NCI-H2029 (cell line): ENCODE measurements at regions not wholly inside any gene's neighbourhood (a gene's known extent, or its start where the extent isn't known, plus 50 kb on each side); places are given as distances from the start of the nearest gene placed in this dataset.
"Not testable (repeated sequence)": the region's sequence is repeated elsewhere in the genome, so short reads cannot be mapped to it uniquely, and the experiment has no call there.

Experiments used
- DNase-seq: peaks from one replicate; lab custom pipeline; 2025; lab: John Stamatoyannopoulos, UW

DNA sequence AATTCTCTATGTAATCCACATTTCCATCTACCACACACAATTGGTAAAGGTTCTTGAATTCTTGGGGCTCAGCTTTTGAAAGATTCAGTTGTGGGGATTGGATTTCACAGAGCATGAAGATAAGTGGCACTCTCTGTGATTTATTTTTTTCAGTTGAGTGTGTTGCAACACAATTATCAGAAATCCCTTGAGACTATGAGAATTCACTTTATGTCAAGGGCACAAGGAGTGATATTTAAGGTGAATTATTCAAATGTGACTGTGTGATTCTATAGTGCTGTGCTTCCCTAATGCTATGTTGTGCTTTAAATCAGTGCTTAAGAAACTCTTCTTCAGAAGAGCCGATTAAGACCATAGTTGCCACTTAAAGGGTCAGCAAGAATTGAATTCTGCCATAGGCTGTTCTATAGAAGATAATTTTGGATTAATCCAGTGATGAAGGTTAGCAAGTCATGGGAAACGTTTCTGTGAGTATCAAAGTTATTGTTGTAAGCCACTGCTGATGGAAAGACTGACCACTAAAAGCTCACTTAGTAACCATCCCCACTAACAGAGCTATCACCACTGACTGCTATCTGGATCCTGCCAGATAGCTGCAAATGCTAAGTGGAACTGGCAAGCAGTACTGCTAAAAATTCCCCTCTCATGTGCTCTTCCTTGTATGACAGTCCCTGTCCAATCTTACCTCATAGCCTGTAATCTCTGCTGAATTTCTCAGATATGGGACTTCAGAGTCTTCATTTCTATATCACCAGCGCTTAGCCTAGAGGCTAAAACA lies 134.0 kb upstream of the SEMA3D start:
- DNase-seq: no peak

DNA sequence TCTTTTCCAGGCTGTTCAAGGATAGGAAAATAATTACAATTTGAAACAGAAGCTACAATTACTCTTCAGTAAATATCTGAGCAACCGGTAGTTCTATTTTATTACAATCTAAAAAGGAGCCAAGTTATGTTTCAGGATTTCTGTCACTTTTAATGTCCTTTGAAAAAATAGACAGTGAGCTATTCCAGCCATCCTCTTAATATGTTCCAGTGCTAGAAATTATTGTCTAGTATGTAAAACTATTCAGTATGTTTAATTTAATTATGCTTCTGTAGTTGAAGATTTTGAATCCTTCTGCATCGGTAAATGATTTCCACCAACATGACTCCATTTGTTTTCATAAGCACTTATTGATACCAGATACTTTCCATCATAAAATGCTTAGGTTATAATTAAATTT lies 129.6 kb upstream of the SEMA3D start:
- no peak for DNase-seq

DNA sequence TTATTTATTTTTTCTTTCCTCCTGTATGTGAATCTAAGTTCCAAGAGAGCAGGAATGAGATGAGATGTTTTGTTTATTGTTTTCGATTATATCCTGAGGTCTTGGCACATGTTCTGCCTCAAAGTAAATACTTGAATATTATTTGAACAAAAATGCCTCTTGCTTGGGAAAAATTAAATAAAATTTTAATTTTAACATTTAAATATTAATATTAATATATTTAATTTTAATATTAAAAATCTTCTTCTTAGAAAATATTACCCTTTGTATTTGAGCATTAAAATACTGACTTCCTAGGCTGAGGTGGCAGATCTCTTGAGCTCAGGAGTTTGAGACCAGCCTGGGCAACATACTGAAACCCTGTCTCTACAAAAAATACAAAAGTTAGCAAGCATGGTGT lies 123.4 kb upstream of the SEMA3D start:
- DNase-seq: no peak

DNA sequence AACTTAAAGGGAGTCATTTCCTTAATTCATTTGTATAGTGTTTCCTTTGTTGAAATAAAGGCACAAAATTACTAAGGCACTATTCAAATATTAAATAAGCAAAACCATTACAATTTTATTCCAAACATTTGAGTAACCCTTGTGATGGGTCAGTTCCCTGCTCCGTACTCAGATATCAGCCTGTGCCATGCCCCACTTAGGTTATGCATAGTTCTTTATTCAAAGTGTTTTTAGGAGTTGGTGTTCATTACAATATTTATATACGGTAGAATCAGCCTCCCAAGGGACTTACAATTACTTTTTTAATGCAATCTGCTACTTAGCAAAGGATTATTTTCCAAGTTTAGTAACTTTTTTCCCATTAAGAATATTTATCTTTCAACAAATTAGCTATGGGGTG lies 119.3 kb upstream of the SEMA3D start:
- no peak for DNase-seq

DNA sequence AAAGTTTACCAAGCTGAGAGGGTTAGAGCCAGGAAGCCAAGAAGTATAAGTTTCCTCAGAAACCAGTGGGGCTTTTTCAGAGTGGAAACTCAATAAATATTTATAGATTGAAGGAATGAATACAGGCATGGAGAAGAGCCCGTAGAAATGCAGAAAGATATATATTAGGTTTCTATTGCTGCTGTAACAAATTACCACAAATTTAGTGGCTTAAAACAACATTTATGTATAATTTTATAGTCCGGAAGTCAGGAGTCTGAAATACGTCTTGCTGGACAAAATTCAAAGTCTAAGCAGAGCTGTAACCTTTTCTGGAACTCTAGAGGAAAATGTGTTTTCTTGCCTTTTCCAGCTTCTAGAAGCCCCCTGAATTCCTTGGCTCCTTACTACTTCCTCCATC lies 107.3 kb upstream of the SEMA3D start:
- no peak for DNase-seq

DNA sequence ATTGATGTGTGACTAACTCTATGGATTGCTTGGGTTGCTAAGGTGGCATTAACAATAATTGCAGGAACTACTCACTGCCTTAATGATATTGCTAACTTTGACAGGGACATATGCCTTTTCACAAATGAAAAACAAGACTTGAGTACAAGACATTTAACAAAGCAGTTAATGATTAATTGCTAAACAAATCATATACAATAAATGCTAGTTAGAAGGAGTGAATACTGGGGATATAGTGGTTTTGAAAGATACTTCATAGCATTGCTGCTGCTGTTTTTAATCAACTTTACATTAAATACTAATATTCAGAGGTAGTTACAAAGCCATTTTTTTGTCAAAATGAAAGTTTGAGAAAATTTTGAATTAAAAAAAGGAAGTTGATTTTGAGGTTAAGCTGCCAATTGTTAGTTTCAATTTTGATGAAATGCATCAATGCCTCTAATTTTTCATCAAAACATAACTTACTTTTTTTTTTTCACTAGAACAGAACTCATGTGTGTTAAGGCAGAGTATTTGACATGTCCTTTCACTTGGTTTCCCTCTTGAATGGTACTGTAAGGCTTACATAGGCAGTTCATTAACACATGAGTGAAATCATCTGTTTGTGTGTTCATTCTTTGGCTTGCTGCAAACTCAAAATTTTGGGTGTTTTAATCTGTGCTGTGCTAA lies 106.2 kb upstream of the SEMA3D start:
- DNase-seq: no peak

DNA sequence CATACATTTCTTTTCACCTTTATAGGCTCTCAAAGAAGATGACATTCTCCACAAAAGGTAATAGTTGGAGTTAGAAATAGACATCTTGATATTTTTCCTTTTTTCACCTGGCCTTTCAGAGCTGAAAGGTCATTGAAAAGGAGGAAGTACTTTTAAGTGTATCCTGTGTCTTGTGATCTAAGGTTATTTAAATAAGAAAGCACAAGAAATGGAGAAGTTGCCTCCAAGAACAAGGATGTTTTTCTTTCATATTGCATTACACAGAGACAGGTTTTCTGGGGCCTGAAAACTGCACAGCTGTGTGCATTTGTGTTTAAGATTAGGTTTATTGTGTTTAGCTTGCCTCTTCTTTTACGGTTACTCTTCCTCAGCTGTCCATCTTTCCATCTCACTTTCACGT lies 103.4 kb upstream of the SEMA3D start:
- DNase-seq: no peak

DNA sequence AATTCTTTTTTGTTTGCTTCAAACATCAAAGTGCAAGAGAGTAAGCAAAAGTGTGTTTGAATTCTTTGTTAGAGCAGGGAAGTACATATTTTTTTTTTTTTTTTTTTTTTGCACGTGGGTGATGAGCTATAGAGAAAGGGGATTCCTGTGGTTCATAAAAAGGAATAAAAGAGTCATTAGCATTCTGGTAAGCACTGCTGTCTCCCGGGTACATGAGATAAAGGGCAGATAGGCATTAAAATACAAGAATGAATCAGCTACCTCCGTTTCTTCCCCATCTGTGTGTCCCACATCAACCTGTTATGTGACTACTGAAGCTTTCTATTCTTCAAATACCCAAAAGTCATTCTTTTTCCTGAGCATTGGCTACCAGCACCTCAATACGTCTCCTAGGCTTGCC lies 102.4 kb upstream of the SEMA3D start:
- DNase-seq: no peak

DNA sequence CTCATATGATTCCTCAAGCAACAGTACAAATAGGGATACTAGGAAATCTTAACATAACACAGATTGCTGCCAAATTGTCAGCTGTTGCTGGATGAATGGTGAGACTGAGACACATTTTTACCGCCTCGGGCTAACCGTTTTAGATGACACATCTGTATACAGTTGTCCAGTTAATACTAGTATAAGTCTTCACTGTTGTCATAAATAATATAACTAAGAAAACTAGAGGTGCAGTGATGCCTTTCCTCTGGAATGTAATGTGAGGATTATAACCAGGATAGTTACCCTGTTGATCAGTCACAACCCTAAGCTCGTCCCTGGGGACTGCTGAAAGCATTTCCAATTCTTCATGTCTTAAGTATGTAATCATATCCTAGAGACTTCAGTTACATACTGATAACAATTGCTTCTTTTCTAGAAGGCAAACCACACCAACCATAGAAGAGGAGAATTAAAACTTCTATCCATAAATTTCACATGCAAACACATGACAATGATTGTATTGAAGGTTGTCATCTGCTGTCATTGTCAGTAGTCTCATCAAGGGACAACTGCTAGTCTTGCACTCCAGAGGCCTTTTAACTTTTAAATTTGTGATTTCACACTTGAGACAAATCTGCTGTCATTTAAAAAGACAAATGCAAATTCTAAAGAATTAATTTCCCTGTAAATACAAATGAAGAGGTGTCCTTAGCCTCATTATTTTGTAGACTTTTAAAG lies 100.4 kb upstream of the SEMA3D start:
- DNase-seq: no peak

DNA sequence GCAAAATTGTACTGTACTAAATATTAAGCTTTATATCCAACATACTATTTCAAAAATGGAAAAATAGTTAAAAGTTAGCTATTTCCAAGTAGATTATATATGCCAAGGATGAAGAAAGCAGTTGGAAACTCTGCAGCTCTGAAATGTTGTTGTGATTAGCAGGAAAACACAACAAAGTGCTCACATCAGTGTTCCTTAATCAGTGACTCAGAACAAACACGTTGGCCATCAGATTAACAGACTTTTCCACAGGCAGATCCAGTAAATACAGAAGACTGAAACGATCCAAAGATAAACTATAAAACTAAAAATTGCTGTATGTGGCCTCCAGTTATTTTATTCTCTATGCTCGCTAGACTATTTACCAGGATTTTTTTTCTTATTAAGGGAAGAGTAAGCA lies 99.6 kb upstream of the SEMA3D start:
- no peak for DNase-seq

DNA sequence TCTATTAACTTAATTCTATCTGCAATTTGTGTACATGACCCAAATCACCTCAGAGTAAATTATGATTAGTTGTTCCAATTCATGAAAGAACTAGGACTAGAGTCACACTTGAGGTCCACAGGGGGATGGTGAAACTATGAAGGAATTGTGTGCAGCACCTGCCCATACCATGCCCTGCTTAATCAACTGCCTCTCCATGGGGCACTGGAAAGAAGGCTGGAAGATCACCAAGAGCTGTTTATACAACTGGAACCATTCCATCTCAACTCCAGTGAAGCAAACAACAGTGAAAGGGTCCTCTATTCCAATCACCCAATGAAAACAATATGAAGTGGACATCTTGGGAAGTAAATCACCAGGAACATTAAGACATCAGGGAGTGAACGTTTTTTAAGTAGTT lies 98.7 kb upstream of the SEMA3D start:
- DNase-seq: no peak

DNA sequence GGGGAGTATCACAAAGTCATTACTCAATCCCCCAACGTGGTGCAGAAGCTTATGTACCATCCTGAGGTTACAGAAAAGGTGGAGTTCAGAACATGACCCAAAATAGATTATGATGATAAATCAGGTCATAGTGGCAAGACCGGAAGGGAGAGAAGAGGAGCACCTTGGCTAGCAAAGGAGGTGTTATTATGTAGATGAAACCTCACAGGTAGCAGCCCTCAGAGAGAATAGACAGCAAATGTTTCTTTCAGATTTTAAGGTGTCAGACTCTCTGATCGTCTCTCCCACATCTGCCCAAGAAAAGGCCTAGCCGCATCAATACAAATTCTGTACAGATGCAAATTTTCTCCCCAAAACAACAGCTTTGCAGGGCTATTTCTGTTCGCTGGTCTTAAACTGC lies 88.3 kb upstream of the SEMA3D start:
- DNase-seq: no peak

DNA sequence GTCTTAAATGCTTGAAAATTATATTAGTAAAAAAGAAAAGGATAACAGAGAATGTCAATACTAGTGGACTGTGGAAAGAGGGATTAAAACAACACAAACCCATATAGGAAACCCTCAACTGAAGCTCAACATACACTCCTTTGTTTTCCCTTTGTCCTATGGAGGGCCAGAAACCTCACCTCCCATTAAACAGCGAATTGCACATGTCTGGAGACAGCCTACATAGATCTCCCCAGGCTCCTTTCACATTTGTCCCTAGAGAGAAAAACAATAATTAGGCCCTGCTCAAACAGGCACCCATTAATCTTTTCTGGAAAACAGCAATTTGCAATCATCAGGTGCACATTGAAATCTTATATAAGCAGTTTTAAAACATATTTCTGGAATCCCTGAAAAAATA lies 87.6 kb upstream of the SEMA3D start:
- DNase-seq: no peak

DNA sequence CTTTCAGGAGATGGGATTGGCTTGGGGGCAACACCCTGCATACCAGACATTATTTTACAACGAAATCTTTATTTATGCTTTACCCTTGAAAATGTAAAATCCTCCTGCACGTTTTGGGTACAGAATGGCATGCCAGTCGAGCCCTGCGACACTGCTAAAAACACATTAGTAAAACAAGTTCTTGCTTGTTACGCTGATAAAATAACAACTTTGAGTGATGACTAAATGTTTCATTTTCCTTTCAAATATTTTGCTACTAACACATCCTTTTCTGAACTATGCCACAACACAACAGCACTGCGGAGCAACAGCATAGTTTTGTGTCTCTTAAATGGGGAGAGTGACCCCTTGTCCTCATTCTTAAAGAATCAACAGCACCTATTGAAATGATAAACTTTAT lies 76.0 kb upstream of the SEMA3D start:
- no peak for DNase-seq

DNA sequence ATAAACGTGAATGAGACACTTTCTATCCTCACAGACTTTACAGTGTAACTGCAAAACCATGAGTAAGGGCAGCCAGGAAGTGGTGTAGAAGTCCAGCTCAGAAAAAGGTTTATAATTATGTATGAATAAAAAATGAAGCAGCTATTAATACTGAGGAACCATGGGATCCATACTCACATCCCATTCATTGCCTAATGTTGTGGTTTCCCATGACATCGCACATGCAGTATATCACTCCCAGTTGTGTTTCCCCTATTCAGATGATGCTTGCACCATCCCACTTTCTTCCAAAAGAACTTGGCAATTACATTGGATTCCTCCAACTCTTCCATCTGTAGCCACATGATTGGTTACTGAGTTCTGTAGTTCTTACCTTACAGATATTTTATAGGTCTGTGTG lies 74.5 kb upstream of the SEMA3D start:
- DNase-seq: no peak

DNA sequence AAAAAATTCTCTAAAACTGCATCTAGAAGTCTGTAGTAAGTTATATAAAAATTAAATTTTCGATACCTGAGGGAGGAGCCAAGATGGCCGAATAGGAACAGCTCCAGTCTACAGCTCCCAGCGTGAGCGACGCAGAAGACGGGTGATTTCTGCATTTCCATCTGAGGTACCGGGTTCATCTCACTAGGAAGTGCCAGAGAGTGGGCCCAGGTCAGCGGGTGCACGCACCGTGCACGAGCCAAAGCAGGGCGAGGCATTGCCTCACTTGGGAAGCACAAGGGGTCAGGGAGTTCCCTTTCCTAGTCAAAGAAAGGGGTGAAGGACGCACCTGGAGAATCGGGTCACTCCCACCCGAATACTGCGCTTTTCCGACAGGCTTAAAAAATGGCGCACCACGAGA lies 62.9 kb upstream of the SEMA3D start:
- not testable (repeated sequence) for DNase-seq

DNA sequence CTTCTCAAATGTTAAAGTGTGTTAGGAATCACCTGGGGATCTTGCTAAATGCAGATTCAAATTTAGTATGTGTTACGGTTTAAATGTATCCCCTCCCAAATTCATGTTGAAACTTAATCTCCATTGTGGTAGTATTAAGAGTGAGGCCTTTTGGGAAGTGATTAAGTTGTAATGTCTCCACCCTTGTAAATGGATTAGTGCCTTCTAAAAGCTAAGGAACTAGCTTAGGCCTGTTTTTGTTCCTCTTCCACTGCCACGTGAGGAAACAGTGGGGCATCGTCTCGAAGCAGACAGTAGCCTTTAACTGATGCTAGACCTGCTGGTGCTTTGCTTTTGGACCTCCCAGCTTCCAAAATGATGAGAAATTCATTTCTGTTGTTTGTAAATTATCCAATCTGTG lies 52.3 kb upstream of the SEMA3D start:
- no peak for DNase-seq

DNA sequence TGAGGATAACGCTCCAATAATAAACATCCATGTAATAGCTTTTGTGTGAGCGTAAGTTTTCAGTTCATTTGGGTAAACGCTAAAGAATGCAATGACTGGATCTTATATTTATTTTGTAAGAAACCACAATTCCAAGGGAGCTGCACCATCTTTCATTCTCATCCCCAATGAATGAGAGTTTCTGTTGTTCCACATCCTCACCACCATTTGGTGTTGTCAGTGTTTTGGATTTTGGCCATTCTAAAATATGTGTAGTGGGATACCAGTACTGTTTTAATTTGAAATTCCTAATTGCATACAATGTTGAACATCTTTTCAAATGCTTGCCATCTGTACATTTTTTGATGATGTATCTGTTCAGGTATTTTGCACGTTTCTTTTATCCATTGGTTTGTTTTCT lies 50.9 kb upstream of the SEMA3D start:
- no peak for DNase-seq
